NCI-H774 (cell line): ENCODE measurements at regions not wholly inside any gene's neighbourhood (a gene's known extent, or its start where the extent isn't known, plus 50 kb on each side); places are given as distances from the start of the nearest gene placed in this dataset.
A peak's percentile ranks its signal among the peaks of the same experiment; 100 is the strongest.

Experiments used
- DNase-seq: peaks from one replicate; lab custom pipeline; 2025; lab: John Stamatoyannopoulos, UW

GRCh38 chr5:174590820-174591219 is 133.6 kb upstream of the MSX2 start:
- no peak for DNase-seq

GRCh38 chr5:174596429-174596828 is 128.0 kb upstream of the MSX2 start:
- DNase-seq, result no peak

GRCh38 chr5:174599992-174600391 is 124.4 kb upstream of the MSX2 start:
- no peak for DNase-seq

GRCh38 chr5:174601946-174602345 is 122.4 kb upstream of the MSX2 start:
- DNase-seq, result no peak

GRCh38 chr5:174606153-174606552 is 118.2 kb upstream of the MSX2 start:
- DNase-seq, result no peak

GRCh38 chr5:174606646-174607045 is 117.7 kb upstream of the MSX2 start:
- no peak for DNase-seq

GRCh38 chr5:174607205-174607604 is 117.2 kb upstream of the MSX2 start:
- no peak for DNase-seq

- DNase-seq, result no peak
Measured at GRCh38 chr5:174607916-174608315, 116.5 kb upstream of the MSX2 start.

- DNase-seq, result no peak
Measured at GRCh38 chr5:174608631-174609097, 115.7 kb upstream of the MSX2 start.

- DNase-seq, result no peak
Measured at GRCh38 chr5:174609116-174609515, 115.3 kb upstream of the MSX2 start.

GRCh38 chr5:174610968-174611367 is 113.4 kb upstream of the MSX2 start:
- no peak for DNase-seq

- no peak for DNase-seq
Measured at GRCh38 chr5:174612686-174613085, 111.7 kb upstream of the MSX2 start.

GRCh38 chr5:174614500-174615135 is 109.8 kb upstream of the MSX2 start:
- DNase-seq, result no peak

- no peak for DNase-seq
Measured at GRCh38 chr5:174616036-174616435, 108.3 kb upstream of the MSX2 start.

GRCh38 chr5:174617285-174617684 is 107.1 kb upstream of the MSX2 start:
- no peak for DNase-seq

- no peak for DNase-seq
Measured at GRCh38 chr5:174617910-174618309, 106.5 kb upstream of the MSX2 start.

- DNase-seq, result no peak
Measured at GRCh38 chr5:174618589-174618988, 105.8 kb upstream of the MSX2 start.

- no peak for DNase-seq
Measured at GRCh38 chr5:174622067-174622466, 102.3 kb upstream of the MSX2 start.

GRCh38 chr5:174623018-174623417 is 101.4 kb upstream of the MSX2 start:
- DNase-seq, result no peak

GRCh38 chr5:174623433-174624019 is 100.9 kb upstream of the MSX2 start:
- DNase-seq, result peak; percentile 23

GRCh38 chr5:174624733-174625522 is 99.5 kb upstream of the MSX2 start:
- DNase-seq, result no peak

GRCh38 chr5:174625591-174626350 is 98.6 kb upstream of the MSX2 start:
- no peak for DNase-seq
